ENCODE measurements at regions not wholly inside any gene's neighbourhood (a gene's known extent, or its start where the extent isn't known, plus 50 kb on each side); places are given as distances from the start of the nearest gene placed in this dataset.
A peak's percentile ranks its signal among the peaks of the same experiment; 100 is the strongest.
"Not testable (repeated sequence)": the region's sequence is repeated elsewhere in the genome, so short reads cannot be mapped to it uniquely, and the experiment has no call there.

DNA sequence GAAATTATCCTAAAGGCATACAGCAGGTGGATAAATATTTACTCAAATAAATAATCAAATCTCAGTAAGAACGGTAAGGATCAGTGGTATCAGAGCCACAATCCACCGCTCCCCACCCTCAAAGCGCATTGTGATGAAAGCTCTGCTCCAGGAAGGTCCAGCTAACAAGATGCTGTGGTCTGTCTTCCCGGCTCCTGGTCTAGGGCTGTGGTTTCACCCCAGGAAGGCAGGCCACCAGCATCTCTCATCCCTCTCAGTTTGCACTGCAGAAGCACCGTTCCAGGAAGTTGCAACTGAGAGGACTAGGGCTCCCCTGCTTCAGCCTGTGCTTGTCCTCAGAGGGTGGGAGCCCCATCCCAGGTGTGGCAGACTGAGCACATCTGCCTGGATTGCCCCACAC is 86.1 kb upstream of the SAMD11 start:
- H3K27ac ChIP-seq (ENCODE audit: insufficient read depth, low read depth, low read length); CTCF ChIA-PET; H3K27me3 ChIP-seq (ENCODE audit: control insufficient read depth in 2 of 2, insufficient read depth in 2 of 2, low read length in 2 of 2); H3K9me3 ChIP-seq (replicated peaks; ENCODE audit: control insufficient read depth, insufficient read depth, low read length); BruUV-seq (replicated peaks); H2AFZ ChIP-seq (ENCODE audit: low read depth, low read length); FAIRE-seq; H3K9me1 ChIP-seq (replicated peaks; ENCODE audit: control insufficient read depth, extremely low read depth, insufficient read depth, low read length); H3K4me1 ChIP-seq (ENCODE audit: control insufficient read depth, extremely low read depth, insufficient read depth, low read length); DNase-seq (ENCODE audit: low read depth, low spot score); H4K20me1 ChIP-seq (replicated peaks; ENCODE audit: control insufficient read depth, extremely low read depth, insufficient read depth, low read length); H3K36me3 ChIP-seq (ENCODE audit: control insufficient read depth in 2 of 2, extremely low read depth in 1 of 2, insufficient read depth in 2 of 2, low read length in 2 of 2); intact Hi-C loops (cut with micrococcal nuclease); H3K4me2 ChIP-seq (ENCODE audit: insufficient read depth, low read length); POLR2A ChIA-PET; H3K79me2 ChIP-seq (ENCODE audit: control insufficient read depth, insufficient read depth, low read length); H3K9ac ChIP-seq (replicated peaks; ENCODE audit: extremely low read depth, insufficient read depth, low read length); dilution Hi-C loops (cut with MboI; ENCODE audit: extremely low pct_ligation_motif_present, low sequenced_read_pairs); H3K4me3 ChIP-seq (replicated peaks in 1 of 3; ENCODE audit: insufficient read depth in 1 of 3, low read depth in 1 of 3, low read length in 3 of 3): not testable (repeated sequence)

- H3K27me3 ChIP-seq (ENCODE audit: control insufficient read depth in 2 of 2, insufficient read depth in 2 of 2, low read length in 2 of 2); intact Hi-C loops (cut with micrococcal nuclease); dilution Hi-C loops (cut with MboI; ENCODE audit: extremely low pct_ligation_motif_present, low sequenced_read_pairs); BruUV-seq (replicated peaks); POLR2A ChIA-PET; H3K9me3 ChIP-seq (replicated peaks; ENCODE audit: control insufficient read depth, insufficient read depth, low read length); H3K27ac ChIP-seq (ENCODE audit: insufficient read depth, low read depth, low read length); H3K9ac ChIP-seq (replicated peaks; ENCODE audit: extremely low read depth, insufficient read depth, low read length); FAIRE-seq; CTCF ChIA-PET; H3K79me2 ChIP-seq (ENCODE audit: control insufficient read depth, insufficient read depth, low read length); H3K9me1 ChIP-seq (replicated peaks; ENCODE audit: control insufficient read depth, extremely low read depth, insufficient read depth, low read length); H4K20me1 ChIP-seq (replicated peaks; ENCODE audit: control insufficient read depth, extremely low read depth, insufficient read depth, low read length); H3K4me3 ChIP-seq (replicated peaks in 1 of 3; ENCODE audit: insufficient read depth in 1 of 3, low read depth in 1 of 3, low read length in 3 of 3); H3K4me2 ChIP-seq (ENCODE audit: insufficient read depth, low read length); H3K4me1 ChIP-seq (ENCODE audit: control insufficient read depth, extremely low read depth, insufficient read depth, low read length); H3K36me3 ChIP-seq (ENCODE audit: control insufficient read depth in 2 of 2, extremely low read depth in 1 of 2, insufficient read depth in 2 of 2, low read length in 2 of 2); H2AFZ ChIP-seq (ENCODE audit: low read depth, low read length): not testable (repeated sequence)
- peak; percentile 15 for DNase-seq (ENCODE audit: low read depth, low spot score)
These were observed 85.4 kb upstream of the SAMD11 start for GRCh38 chr1:838291-838690.

DNA sequence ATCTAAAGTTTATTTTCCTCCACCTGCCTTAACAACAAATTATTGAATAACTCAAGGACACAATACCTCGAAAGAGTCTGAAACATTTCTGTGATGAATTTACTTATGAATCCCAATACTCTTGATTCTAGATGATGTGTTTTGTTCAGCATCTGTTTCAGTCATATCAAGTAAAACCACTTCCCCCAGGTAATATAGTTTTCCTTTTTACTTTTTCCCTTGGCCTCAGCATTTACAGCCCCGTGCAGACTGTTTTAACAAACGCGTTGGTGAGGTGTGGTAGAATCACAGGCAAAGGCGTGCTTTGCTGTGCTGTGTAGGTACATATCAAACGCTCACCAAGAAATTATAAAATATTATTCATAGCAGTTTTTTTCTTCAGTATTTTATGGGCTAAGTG is 83.1 kb upstream of the SAMD11 start:
- CTCF ChIA-PET; H3K4me1 ChIP-seq (ENCODE audit: control insufficient read depth, extremely low read depth, insufficient read depth, low read length); BruUV-seq (replicated peaks); H4K20me1 ChIP-seq (replicated peaks; ENCODE audit: control insufficient read depth, extremely low read depth, insufficient read depth, low read length); H3K27me3 ChIP-seq (ENCODE audit: control insufficient read depth in 2 of 2, insufficient read depth in 2 of 2, low read length in 2 of 2); dilution Hi-C loops (cut with MboI; ENCODE audit: extremely low pct_ligation_motif_present, low sequenced_read_pairs); FAIRE-seq; H3K4me2 ChIP-seq (ENCODE audit: insufficient read depth, low read length); H3K9me1 ChIP-seq (replicated peaks; ENCODE audit: control insufficient read depth, extremely low read depth, insufficient read depth, low read length); H3K4me3 ChIP-seq (replicated peaks in 1 of 3; ENCODE audit: insufficient read depth in 1 of 3, low read depth in 1 of 3, low read length in 3 of 3); intact Hi-C loops (cut with micrococcal nuclease); H3K9me3 ChIP-seq (replicated peaks; ENCODE audit: control insufficient read depth, insufficient read depth, low read length); H3K27ac ChIP-seq (ENCODE audit: insufficient read depth, low read depth, low read length); H3K36me3 ChIP-seq (ENCODE audit: control insufficient read depth in 2 of 2, extremely low read depth in 1 of 2, insufficient read depth in 2 of 2, low read length in 2 of 2); POLR2A ChIA-PET; H2AFZ ChIP-seq (ENCODE audit: low read depth, low read length); DNase-seq (ENCODE audit: low read depth, low spot score); H3K9ac ChIP-seq (replicated peaks; ENCODE audit: extremely low read depth, insufficient read depth, low read length); H3K79me2 ChIP-seq (ENCODE audit: control insufficient read depth, insufficient read depth, low read length): not testable (repeated sequence)

GRCh38 chr1:841671-842425 is 81.9 kb upstream of the SAMD11 start:
- POLR2A ChIA-PET; H3K9me1 ChIP-seq (replicated peaks; ENCODE audit: control insufficient read depth, extremely low read depth, insufficient read depth, low read length); H2AFZ ChIP-seq (ENCODE audit: low read depth, low read length); CTCF ChIA-PET; H3K9me3 ChIP-seq (replicated peaks; ENCODE audit: control insufficient read depth, insufficient read depth, low read length); FAIRE-seq; dilution Hi-C loops (cut with MboI; ENCODE audit: extremely low pct_ligation_motif_present, low sequenced_read_pairs); DNase-seq (ENCODE audit: low read depth, low spot score); BruUV-seq (replicated peaks); H3K79me2 ChIP-seq (ENCODE audit: control insufficient read depth, insufficient read depth, low read length); H3K27ac ChIP-seq (ENCODE audit: insufficient read depth, low read depth, low read length); H4K20me1 ChIP-seq (replicated peaks; ENCODE audit: control insufficient read depth, extremely low read depth, insufficient read depth, low read length); H3K9ac ChIP-seq (replicated peaks; ENCODE audit: extremely low read depth, insufficient read depth, low read length); H3K4me3 ChIP-seq (replicated peaks in 1 of 3; ENCODE audit: insufficient read depth in 1 of 3, low read depth in 1 of 3, low read length in 3 of 3); intact Hi-C loops (cut with micrococcal nuclease); H3K27me3 ChIP-seq (ENCODE audit: control insufficient read depth in 2 of 2, insufficient read depth in 2 of 2, low read length in 2 of 2); H3K36me3 ChIP-seq (ENCODE audit: control insufficient read depth in 2 of 2, extremely low read depth in 1 of 2, insufficient read depth in 2 of 2, low read length in 2 of 2); H3K4me1 ChIP-seq (ENCODE audit: control insufficient read depth, extremely low read depth, insufficient read depth, low read length); H3K4me2 ChIP-seq (ENCODE audit: insufficient read depth, low read length): not testable (repeated sequence)
